Astrocyte of the spinal cord (primary cell): ENCODE measurements at regions not wholly inside any gene's neighbourhood (a gene's known extent, or its start where the extent isn't known, plus 50 kb on each side); places are given as distances from the start of the nearest gene placed in this dataset.
"Not testable (repeated sequence)": the region's sequence is repeated elsewhere in the genome, so short reads cannot be mapped to it uniquely, and the experiment has no call there.

Source experiments
- DNase-seq: peaks from one replicate; pipeline ENCODE4 v3.0.0; 2011; ENCODE audit warnings: low read depth, low spot score
- H3K4me3 ChIP-seq: 2 replicates; pipeline ENCODE4 v1.5.1; 2011; ENCODE audit warnings: low read depth, mild to moderate bottlenecking, low read length, moderate library complexity
- in situ Hi-C: cut with HindIII; loops from 2 replicates; pipeline ENCODE4 v1.10.0; 2017; ENCODE audit warnings: low sequenced_read_pairs
- TF ChIP-seq, protein P1 (sequence below): IDR thresholded peaks from 2 replicates; pipeline ENCODE4 v1.5.1; 2012; ENCODE audit warnings: low read depth, mild to moderate bottlenecking, low read length, inconsistent platforms

GRCh38 chr3:68523330-68523729, 409.0 kb downstream of the TAFA4 start:
- no peak for DNase-seq
- no peak overlapping the region for H3K4me3 ChIP-seq
- in situ Hi-C loops = no loop called here
- TF ChIP-seq, protein P1, sequence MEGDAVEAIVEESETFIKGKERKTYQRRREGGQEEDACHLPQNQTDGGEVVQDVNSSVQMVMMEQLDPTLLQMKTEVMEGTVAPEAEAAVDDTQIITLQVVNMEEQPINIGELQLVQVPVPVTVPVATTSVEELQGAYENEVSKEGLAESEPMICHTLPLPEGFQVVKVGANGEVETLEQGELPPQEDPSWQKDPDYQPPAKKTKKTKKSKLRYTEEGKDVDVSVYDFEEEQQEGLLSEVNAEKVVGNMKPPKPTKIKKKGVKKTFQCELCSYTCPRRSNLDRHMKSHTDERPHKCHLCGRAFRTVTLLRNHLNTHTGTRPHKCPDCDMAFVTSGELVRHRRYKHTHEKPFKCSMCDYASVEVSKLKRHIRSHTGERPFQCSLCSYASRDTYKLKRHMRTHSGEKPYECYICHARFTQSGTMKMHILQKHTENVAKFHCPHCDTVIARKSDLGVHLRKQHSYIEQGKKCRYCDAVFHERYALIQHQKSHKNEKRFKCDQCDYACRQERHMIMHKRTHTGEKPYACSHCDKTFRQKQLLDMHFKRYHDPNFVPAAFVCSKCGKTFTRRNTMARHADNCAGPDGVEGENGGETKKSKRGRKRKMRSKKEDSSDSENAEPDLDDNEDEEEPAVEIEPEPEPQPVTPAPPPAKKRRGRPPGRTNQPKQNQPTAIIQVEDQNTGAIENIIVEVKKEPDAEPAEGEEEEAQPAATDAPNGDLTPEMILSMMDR = no peak

DNA sequence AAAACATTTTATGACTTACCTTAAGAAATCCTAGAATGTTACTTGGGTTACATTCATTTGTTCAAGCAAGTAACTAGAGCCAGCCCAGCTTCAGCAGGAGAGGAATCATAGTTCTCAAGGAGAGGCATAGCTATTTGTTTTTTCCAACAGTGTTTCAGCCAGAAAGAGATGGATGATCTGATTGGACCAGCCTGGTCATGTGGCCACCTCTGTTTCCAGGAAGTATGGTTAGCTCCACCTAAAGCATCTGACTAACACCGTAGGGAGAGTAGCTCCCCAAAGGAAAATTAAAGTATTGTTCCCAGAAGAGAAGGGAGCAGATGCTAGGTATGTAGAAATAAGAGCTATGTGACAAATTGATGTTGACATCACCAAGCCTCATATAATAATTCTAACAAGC, 417.1 kb downstream of the TAFA4 start:
- no peak for DNase-seq
- TF ChIP-seq, protein P1 = no peak
- in situ Hi-C loops = no loop called here

DNA sequence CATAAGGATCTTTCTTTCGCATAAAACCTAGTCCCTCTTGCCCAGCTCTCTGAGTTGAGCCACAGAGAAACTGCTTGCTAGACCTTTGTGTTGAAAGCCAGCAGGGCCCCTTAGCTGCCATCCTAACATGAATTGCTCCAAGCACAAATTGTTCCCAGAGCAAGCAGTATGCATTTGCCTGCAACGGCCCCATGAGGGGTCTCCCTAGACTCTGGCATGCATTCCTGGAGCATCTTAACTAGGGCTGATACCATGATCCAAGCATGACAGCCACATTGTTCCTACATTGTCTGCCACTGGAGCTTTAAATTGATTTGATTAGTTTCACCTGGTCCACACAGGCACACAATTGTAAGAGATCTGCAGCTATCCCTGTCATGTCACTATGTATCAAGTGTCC, 428.1 kb downstream of the TAFA4 start:
- no peak overlapping the region for H3K4me3 ChIP-seq
- TF ChIP-seq, protein P1 = no peak
- in situ Hi-C loops = no loop called here
- no peak for DNase-seq

More for the DNA sequence above, 417.1 kb downstream of the TAFA4 start:
- no peak overlapping the region for H3K4me3 ChIP-seq

GRCh38 chr3:68485845-68486244, 446.5 kb downstream of the TAFA4 start:
- H3K4me3 ChIP-seq, in situ Hi-C loops, DNase-seq: not testable (repeated sequence)

DNA sequence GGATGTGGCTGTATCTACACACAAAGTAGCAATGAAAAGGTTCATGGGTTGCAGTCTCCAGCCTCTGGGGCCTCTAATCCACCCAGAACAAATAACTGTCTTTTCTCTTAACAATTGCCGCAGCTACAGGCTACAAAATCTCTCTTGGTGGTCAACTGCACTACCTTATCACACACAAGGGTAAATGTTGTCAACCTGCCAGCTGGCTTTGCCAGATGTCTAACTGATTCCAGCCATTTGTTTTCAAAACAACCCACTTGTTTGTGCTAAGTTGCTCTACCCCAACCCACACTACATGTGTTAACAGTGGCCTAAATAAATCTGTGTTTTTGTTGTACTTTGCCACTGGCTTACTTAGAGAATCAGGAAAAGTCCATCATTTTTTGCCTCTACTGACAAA, 447.3 kb downstream of the TAFA4 start:
- no peak for DNase-seq
- in situ Hi-C loops = no loop called here
- TF ChIP-seq, protein P1 = no peak
- H3K4me3 ChIP-seq = no peak overlapping the region

DNA sequence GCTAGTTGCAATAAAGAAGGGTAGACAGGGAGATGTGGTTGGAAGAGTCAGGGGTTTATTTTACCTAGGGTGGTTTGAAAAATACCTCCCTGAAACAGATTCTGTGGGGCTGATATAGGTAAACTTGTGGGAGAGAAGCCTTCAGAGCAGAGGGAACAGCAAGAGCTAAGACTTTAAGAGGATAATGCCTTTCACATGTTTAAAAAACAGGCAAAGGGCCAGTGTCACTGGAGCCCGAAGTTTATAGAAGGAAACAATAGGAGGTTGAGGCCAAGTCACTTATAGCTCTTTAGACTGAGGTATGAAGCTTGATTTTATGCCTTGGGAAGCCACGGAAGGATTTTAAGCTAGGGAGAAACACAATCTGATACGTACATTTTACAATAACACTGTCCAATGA, 448.7 kb downstream of the TAFA4 start:
- no peak overlapping the region for H3K4me3 ChIP-seq
- in situ Hi-C loops = no loop called here
- TF ChIP-seq, protein P1 = no peak
- DNase-seq = no peak

- H3K4me3 ChIP-seq = no peak overlapping the region
- in situ Hi-C loops = no loop called here
- no peak for DNase-seq
- TF ChIP-seq, protein P1 = no peak
These were observed 449.3 kb downstream of the TAFA4 start for GRCh38 chr3:68483041-68483440.
